Brain microvascular endothelial cell (primary cell): ENCODE measurements at regions not wholly inside any gene's neighbourhood (a gene's known extent, or its start where the extent isn't known, plus 50 kb on each side); places are given as distances from the start of the nearest gene placed in this dataset.

Source experiments
- DNase-seq: peaks from one replicate; pipeline ENCODE4 v3.0.0-alpha.2; 2020
- H3K27ac ChIP-seq: fragments of 250-450 bp; sonication (Bioruptor Pico); 2 replicates; pipeline ENCODE4 v1.5.1; 2020; ENCODE audit warnings: mild to moderate bottlenecking, moderate library complexity
- H3K27me3 ChIP-seq: fragments of 250-450 bp; sonication (Bioruptor Pico); replicated peaks from 2 replicates; pipeline ENCODE4 v1.5.1; 2020; ENCODE audit warnings: mild to moderate bottlenecking
- H3K36me3 ChIP-seq: fragments of 250-450 bp; sonication (Bioruptor Pico); replicated peaks from 2 replicates; pipeline ENCODE4 v1.5.1; 2020; ENCODE audit warnings: mild to moderate bottlenecking
- H3K4me3 ChIP-seq: 2 replicates; pipeline ENCODE4 v1.5.1; 2011; ENCODE audit warnings: low read depth, mild to moderate bottlenecking, control low read depth, low read length, moderate library complexity
- in situ Hi-C: cut with HindIII; loops from 2 replicates; pipeline ENCODE4 v1.10.0; 2017; ENCODE audit warnings: low sequenced_read_pairs, low pct_ligation_motif_present
- TF ChIP-seq, protein P1 (sequence below): IDR thresholded peaks from 2 replicates; pipeline ENCODE4 v1.5.1; 2011; ENCODE audit warnings: low read depth, mild to moderate bottlenecking, moderate library complexity, low read length, control low read depth, inconsistent platforms; ENCODE audit errors: missing control alignments

DNA sequence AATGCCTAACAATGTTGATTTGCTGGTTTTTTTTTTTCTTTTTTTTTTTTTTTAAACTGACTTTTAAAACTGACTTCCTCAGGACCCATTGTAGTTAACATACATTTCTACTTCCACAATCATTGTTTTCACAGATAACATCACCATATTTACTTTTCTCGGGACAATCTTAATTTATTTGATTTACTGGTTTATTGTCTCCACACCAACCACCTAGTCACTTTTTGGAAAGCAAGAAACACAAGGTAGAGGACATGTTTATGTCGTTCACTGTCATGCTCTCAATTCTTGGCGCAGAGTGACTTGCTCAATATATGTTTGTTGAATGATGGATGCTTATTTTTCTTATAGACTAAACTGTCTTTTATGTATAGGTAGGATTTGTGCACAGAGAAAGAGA is 2280.7 kb downstream of the MAT2B start:
- Histone ChIP-seq H3K36me3 (no peaks in the 10 kb centered on the region), H3K27ac (no peak overlapping the region), H3K4me3 (no peak overlapping the region), H3K27me3 (no peaks in the 10 kb centered on the region)
- DNase-seq = no peak
- TF ChIP-seq, protein P1, sequence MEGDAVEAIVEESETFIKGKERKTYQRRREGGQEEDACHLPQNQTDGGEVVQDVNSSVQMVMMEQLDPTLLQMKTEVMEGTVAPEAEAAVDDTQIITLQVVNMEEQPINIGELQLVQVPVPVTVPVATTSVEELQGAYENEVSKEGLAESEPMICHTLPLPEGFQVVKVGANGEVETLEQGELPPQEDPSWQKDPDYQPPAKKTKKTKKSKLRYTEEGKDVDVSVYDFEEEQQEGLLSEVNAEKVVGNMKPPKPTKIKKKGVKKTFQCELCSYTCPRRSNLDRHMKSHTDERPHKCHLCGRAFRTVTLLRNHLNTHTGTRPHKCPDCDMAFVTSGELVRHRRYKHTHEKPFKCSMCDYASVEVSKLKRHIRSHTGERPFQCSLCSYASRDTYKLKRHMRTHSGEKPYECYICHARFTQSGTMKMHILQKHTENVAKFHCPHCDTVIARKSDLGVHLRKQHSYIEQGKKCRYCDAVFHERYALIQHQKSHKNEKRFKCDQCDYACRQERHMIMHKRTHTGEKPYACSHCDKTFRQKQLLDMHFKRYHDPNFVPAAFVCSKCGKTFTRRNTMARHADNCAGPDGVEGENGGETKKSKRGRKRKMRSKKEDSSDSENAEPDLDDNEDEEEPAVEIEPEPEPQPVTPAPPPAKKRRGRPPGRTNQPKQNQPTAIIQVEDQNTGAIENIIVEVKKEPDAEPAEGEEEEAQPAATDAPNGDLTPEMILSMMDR = no peak
- in situ Hi-C loops = no loop called here

DNA sequence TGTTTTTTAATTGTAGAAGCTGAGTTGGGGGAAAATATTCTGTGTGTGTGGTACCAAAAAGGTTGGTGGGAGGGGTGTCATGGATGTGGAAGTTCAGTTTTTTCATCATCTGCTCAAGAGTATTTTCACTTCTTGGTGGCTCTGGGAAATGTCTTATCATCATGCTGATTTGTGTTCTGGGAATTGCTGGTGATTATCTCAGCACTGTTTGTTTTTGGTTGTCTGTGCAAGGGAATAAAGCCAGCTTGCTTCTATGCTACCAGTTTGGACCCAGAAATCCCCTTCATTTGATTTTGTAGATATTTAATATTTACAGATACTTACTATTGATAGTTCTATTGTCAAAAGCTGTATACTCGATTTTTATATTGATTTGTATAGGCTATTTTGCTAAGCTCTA is 2289.7 kb downstream of the MAT2B start:
- in situ Hi-C loops = no loop called here
- no peak for DNase-seq
- TF ChIP-seq, protein P1 = no peak
- Histone ChIP-seq H3K4me3 (no peak overlapping the region), H3K27ac (no peak overlapping the region), H3K36me3 (no peaks in the 10 kb centered on the region), H3K27me3 (no peaks in the 10 kb centered on the region)

DNA sequence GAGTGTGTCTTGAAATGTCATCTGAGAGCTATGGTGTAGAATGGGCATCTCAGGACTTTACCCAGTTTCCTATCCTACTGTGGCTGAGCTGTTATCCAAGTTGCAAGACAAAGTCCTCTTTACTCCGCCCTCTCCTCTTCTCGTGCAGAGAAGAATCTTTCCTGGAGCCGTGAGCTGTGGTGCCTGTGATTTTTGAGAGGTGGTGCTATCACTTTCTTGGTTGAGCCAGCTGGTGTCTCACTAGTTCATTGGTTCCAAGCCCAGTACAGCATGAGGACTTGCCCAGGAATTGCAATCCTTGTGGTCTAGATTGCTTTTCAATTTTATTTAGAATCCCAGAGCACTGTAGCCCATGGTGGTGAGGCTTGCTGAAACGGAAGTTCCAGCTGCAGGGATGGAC is 2300.3 kb downstream of the MAT2B start:
- no peak for DNase-seq
- in situ Hi-C loops = no loop called here
- H3K27me3 ChIP-seq = no peaks in the 10 kb centered on the region
- no peak overlapping the region for H3K27ac ChIP-seq
- TF ChIP-seq, protein P1 = no peak
- no peak overlapping the region for H3K4me3 ChIP-seq
- H3K36me3 ChIP-seq = no peaks in the 10 kb centered on the region

DNA sequence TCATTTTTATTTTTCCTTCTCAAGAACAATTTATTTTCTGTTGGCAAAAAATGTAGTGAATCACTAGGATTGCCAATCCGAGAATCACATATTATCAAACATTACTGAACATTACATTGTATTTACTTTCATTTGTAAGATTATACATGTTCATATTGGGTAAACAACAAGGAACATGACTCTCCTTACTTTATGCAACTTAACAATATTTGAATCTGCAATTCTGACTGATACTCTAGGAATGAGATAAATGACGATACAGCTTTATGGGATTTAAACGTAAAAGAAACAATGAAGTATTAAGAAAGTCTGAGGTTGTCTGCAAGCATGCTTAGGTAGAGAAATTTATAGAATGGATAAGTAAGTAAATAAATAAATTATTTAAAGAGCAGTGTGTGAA is 2302.9 kb downstream of the MAT2B start:
- Histone ChIP-seq H3K27ac (no peak overlapping the region), H3K27me3 (no peaks in the 10 kb centered on the region), H3K4me3 (no peak overlapping the region), H3K36me3 (no peaks in the 10 kb centered on the region)
- no peak for DNase-seq
- in situ Hi-C loops = no loop called here
- TF ChIP-seq, protein P1 = no peak

DNA sequence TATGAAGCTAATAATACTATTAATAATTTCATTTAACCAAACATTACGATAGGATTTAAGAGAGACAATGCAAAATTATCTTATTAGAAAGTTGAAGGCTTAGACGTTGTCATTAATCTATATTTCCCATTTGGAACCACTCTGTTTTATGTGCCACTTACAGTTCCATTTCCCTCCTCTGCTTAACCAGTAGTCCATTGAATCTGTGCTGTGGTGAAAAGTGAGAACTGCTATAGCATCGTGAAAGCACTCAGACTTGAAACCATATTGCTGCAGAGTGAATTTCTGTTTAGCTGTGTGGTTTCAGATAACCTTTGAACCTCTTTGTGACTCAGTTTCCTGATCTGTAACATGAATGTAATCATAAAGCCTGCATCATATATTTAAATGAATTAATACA is 2304.5 kb downstream of the MAT2B start:
- TF ChIP-seq, protein P1 = no peak
- in situ Hi-C loops = no loop called here
- no peaks in the 10 kb centered on the region for H3K27me3 ChIP-seq

DNA sequence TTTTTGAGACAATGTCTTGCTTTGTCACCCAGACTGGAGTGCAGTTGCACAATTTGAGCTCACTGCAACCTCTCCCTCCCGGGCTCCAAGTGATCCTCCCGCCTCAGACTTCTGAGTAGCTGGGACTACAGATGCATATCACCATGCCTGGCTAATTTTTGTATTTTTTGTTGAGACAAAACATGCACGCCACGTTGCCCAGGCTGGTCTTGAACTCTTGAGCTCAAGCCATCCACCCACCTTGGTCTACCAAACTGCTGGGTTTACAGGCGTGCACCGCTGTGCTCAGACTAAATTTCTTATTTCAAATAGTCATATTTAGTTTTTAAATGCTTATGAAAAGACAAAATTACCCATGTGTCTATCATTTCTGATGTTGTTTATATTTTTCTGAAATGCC is 2324.1 kb downstream of the MAT2B start:
- Histone ChIP-seq H3K27ac (no peak overlapping the region), H3K27me3 (no peaks in the 10 kb centered on the region), H3K4me3 (no peak overlapping the region), H3K36me3 (no peaks in the 10 kb centered on the region)
- DNase-seq = no peak
- TF ChIP-seq, protein P1 = no peak
- in situ Hi-C loops = no loop called here

More for the DNA sequence above, 2304.5 kb downstream of the MAT2B start:
- Histone ChIP-seq H3K4me3 (no peak overlapping the region), H3K36me3 (no peaks in the 10 kb centered on the region), H3K27ac (no peak overlapping the region)
- no peak for DNase-seq
